ENCODE measurements at regions not wholly inside any gene's neighbourhood (a gene's known extent, or its start where the extent isn't known, plus 50 kb on each side); places are given as distances from the start of the nearest gene placed in this dataset.

DNA sequence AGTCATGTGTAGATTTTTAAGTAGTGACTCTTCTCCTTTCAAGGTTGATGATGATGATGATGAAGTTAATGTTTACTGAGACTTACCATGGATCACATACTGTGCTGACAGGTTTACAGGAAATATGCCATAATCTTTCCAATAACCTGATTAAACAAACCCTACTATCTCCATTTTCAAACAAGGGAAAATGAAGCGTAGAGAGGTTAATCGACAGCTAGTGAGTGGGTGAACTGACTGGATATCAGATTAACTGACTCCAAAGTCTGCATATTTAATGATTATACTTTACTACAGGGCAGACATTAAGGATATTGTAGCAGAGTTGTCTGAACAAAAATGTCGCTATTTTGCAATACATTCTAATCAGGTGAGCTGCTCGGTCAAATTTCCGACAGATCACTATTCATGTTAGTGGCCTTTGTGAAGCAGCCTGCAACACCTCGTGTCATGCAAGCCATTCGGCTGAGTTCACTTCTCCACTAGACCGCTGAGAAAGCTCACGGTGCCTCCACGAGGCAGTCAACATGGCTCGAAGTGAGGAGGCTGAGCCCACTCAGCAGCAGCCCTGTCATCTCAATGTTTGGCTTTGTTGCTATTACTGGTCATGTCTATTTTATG lies 264.2 kb downstream of the NFKBIZ start:
- H3K36me3 ChIP-seq (replicated peaks in 1 of 2; ENCODE audit: control insufficient read depth in 1 of 2, insufficient read depth in 2 of 2, low read length in 1 of 2) = no peaks in the 10 kb centered on the region
- no peaks in the 10 kb centered on the region for H3K79me2 ChIP-seq (ENCODE audit: insufficient read depth)
- H3K9me3 ChIP-seq = no peaks in the 10 kb centered on the region
- H2AFZ ChIP-seq (ENCODE audit: low read depth) = no peak overlapping the region
- no peak overlapping the region for H3K27ac ChIP-seq (ENCODE audit: low read depth in 2 of 2, low read length in 1 of 2)
- no peaks in the 10 kb centered on the region for H4K20me1 ChIP-seq (ENCODE audit: insufficient read depth)
- ChIA-PET CTCF (no interaction called here), POLR2A (no interaction called here)
- H3K9me2 ChIP-seq = no peaks in the 10 kb centered on the region
- no peak overlapping the region for H3K4me3 ChIP-seq (ENCODE audit: low read depth in 2 of 2, low read length in 1 of 2)
- no peak overlapping the region for H3K4me2 ChIP-seq
- no peaks in the 10 kb centered on the region for H3F3A ChIP-seq (replicated peaks; ENCODE audit: insufficient read depth)
- DNase-seq = no peak
- no peaks in the 10 kb centered on the region for H3K4me1 ChIP-seq (ENCODE audit: control insufficient read depth in 1 of 2, insufficient read depth in 2 of 2, low read depth in 1 of 2, low read length in 1 of 2)
- TF ChIP-seq MXI1 (IDR thresholded peaks at IDR 0.05; ENCODE audit: low read depth, low read length) = no peak
- TF ChIP-seq FOXM1 (IDR thresholded peaks at IDR 0.05; ENCODE audit: low read depth) = no peak
- TF ChIP-seq JUND (IDR thresholded peaks at IDR 0.05) = no peak
- TF ChIP-seq RXRA (IDR thresholded peaks at IDR 0.05; ENCODE audit: borderline replicate concordance, low read depth) = no peak
- no peak for TF ChIP-seq NFIC (IDR thresholded peaks at IDR 0.05; ENCODE audit: borderline replicate concordance)
- no peak for TF ChIP-seq FOXJ3 (CRISPR knock-in tag; IDR thresholded peaks at IDR 0.05)
- TF ChIP-seq, protein P1, sequence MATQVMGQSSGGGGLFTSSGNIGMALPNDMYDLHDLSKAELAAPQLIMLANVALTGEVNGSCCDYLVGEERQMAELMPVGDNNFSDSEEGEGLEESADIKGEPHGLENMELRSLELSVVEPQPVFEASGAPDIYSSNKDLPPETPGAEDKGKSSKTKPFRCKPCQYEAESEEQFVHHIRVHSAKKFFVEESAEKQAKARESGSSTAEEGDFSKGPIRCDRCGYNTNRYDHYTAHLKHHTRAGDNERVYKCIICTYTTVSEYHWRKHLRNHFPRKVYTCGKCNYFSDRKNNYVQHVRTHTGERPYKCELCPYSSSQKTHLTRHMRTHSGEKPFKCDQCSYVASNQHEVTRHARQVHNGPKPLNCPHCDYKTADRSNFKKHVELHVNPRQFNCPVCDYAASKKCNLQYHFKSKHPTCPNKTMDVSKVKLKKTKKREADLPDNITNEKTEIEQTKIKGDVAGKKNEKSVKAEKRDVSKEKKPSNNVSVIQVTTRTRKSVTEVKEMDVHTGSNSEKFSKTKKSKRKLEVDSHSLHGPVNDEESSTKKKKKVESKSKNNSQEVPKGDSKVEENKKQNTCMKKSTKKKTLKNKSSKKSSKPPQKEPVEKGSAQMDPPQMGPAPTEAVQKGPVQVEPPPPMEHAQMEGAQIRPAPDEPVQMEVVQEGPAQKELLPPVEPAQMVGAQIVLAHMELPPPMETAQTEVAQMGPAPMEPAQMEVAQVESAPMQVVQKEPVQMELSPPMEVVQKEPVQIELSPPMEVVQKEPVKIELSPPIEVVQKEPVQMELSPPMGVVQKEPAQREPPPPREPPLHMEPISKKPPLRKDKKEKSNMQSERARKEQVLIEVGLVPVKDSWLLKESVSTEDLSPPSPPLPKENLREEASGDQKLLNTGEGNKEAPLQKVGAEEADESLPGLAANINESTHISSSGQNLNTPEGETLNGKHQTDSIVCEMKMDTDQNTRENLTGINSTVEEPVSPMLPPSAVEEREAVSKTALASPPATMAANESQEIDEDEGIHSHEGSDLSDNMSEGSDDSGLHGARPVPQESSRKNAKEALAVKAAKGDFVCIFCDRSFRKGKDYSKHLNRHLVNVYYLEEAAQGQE (IDR thresholded peaks at IDR 0.05; ENCODE audit: low read depth, low read length) = no peak
- TF ChIP-seq YY1 (IDR thresholded peaks at IDR 0.05; ENCODE audit: low read depth) = no peak
- no peak for TF ChIP-seq GATA2 (CRISPR knock-in tag; IDR thresholded peaks at IDR 0.05)
- no peak for TF ChIP-seq TCF12 (IDR thresholded peaks at IDR 0.05)
- TF ChIP-seq MEF2A (IDR thresholded peaks at IDR 0.05; ENCODE audit: borderline replicate concordance, low read depth) = no peak
- TF ChIP-seq EP300 (IDR thresholded peaks at IDR 0.05; ENCODE audit: borderline replicate concordance in 1 of 2, low read depth in 1 of 2, low read length in 1 of 2) = no peak
- TF ChIP-seq, protein P2, sequence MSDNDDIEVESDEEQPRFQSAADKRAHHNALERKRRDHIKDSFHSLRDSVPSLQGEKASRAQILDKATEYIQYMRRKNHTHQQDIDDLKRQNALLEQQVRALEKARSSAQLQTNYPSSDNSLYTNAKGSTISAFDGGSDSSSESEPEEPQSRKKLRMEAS (IDR thresholded peaks at IDR 0.05; ENCODE audit: low read depth) = no peak
- no peak for TF ChIP-seq RFX5 (IDR thresholded peaks at IDR 0.05; ENCODE audit: low read length)
- no peaks in the 10 kb centered on the region for H3K27me3 ChIP-seq (ENCODE audit: insufficient read depth)
- H3K9ac ChIP-seq = no peak overlapping the region
- 88% methylated on average over 11 of the region's 11 CpGs for WGBS (ENCODE audit: low lambda C conversion rate)

DNA sequence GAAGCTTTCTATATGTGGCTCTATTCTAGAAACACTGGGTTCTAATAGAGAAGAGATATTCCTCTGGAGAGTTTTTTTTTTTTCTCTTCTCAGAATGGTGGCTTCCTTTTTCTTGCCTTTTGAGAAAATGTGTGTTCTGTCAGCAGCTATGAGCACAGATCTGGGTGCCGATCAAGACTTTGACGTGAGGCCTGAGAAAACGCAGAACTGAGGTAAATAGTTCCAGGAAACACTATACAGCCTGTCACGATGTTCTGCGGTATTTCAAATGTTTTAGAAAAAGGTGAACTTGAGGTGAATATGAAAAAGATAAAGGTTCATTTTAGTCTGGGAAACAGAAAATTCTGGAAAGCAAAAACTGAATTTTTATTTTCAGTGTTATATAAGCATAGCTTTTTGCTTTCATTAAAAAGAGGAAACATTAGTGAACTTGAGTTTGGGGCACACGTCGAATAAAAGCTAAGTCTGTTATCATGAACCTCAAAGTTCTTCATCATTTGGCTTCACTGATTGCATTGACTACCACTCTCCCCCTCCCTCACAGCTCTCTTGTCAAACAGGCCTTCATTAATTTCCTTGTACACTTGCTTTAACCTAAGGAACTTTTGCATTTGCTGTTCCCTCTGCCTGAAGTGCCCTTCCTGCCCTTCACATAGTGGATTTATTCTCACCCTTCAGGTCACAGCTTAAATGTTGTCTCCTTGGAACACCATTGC lies 265.1 kb downstream of the NFKBIZ start:
- Histone ChIP-seq H3K27ac (ENCODE audit: low read depth in 2 of 2, low read length in 1 of 2) (no peak overlapping the region), H3K36me3 (replicated peaks in 1 of 2; ENCODE audit: control insufficient read depth in 1 of 2, insufficient read depth in 2 of 2, low read length in 1 of 2) (no peaks in the 10 kb centered on the region), H3K4me3 (ENCODE audit: low read depth in 2 of 2, low read length in 1 of 2) (no peak overlapping the region), H3K9ac (no peak overlapping the region), H3K9me2 (no peaks in the 10 kb centered on the region), H4K20me1 (ENCODE audit: insufficient read depth) (no peaks in the 10 kb centered on the region), H3K27me3 (ENCODE audit: insufficient read depth) (no peaks in the 10 kb centered on the region), H3K4me1 (ENCODE audit: control insufficient read depth in 1 of 2, insufficient read depth in 2 of 2, low read depth in 1 of 2, low read length in 1 of 2) (no peaks in the 10 kb centered on the region), H3K79me2 (ENCODE audit: insufficient read depth) (no peaks in the 10 kb centered on the region), H3K4me2 (no peak overlapping the region), H2AFZ (ENCODE audit: low read depth) (no peak overlapping the region), H3F3A (replicated peaks; ENCODE audit: insufficient read depth) (no peaks in the 10 kb centered on the region), H3K9me3 (no peaks in the 10 kb centered on the region)
- CTCF ChIA-PET = no interaction called here
- TF ChIP-seq ELF1 (IDR thresholded peaks at IDR 0.05) (no peak), FOXJ3 (CRISPR knock-in tag; IDR thresholded peaks at IDR 0.05) (no peak), RAD21 (IDR thresholded peaks at IDR 0.05; ENCODE audit: low read length) (no peak), TCF12 (IDR thresholded peaks at IDR 0.05) (no peak), TEAD4 (IDR thresholded peaks at IDR 0.05; ENCODE audit: borderline replicate concordance, insufficient read depth) (no peak), MXI1 (IDR thresholded peaks at IDR 0.05; ENCODE audit: low read depth, low read length) (no peak), RFX5 (IDR thresholded peaks at IDR 0.05; ENCODE audit: low read length) (no peak), JUND (IDR thresholded peaks at IDR 0.05) (no peak), FOXM1 (IDR thresholded peaks at IDR 0.05; ENCODE audit: low read depth) (no peak)
- TF ChIP-seq, protein P3, sequence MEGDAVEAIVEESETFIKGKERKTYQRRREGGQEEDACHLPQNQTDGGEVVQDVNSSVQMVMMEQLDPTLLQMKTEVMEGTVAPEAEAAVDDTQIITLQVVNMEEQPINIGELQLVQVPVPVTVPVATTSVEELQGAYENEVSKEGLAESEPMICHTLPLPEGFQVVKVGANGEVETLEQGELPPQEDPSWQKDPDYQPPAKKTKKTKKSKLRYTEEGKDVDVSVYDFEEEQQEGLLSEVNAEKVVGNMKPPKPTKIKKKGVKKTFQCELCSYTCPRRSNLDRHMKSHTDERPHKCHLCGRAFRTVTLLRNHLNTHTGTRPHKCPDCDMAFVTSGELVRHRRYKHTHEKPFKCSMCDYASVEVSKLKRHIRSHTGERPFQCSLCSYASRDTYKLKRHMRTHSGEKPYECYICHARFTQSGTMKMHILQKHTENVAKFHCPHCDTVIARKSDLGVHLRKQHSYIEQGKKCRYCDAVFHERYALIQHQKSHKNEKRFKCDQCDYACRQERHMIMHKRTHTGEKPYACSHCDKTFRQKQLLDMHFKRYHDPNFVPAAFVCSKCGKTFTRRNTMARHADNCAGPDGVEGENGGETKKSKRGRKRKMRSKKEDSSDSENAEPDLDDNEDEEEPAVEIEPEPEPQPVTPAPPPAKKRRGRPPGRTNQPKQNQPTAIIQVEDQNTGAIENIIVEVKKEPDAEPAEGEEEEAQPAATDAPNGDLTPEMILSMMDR (IDR thresholded peaks at IDR 0.05) = no peak
- TF ChIP-seq, protein P2 (IDR thresholded peaks at IDR 0.05; ENCODE audit: low read depth) = no peak
- TF ChIP-seq, protein P4, sequence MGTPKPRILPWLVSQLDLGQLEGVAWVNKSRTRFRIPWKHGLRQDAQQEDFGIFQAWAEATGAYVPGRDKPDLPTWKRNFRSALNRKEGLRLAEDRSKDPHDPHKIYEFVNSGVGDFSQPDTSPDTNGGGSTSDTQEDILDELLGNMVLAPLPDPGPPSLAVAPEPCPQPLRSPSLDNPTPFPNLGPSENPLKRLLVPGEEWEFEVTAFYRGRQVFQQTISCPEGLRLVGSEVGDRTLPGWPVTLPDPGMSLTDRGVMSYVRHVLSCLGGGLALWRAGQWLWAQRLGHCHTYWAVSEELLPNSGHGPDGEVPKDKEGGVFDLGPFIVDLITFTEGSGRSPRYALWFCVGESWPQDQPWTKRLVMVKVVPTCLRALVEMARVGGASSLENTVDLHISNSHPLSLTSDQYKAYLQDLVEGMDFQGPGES (IDR thresholded peaks at IDR 0.05; ENCODE audit: low read depth, low read length) = no peak
- no peak for DNase-seq
- 97% methylated on average over 7 of the region's 7 CpGs for WGBS (ENCODE audit: low lambda C conversion rate)
- POLR2A ChIA-PET = no interaction called here
